Spleen (tissue), 7 donors: ENCODE measurements at regions not wholly inside any gene's neighbourhood (a gene's known extent, or its start where the extent isn't known, plus 50 kb on each side); places are given as distances from the start of the nearest gene placed in this dataset.

Experiments
- POLR2A ChIP-seq, 3 donors: fragments of 450-650 bp; IDR thresholded peaks; one replicate each; pipeline ENCODE4 v1.5.1; 2017; ENCODE audit warnings: antibody characterized with exemption in 3 of 3, mild to moderate bottlenecking in 1 of 3
- TF ChIP-seq, protein P1 (sequence below), 11 experiments: fragments of 200-600 bp in 7 of 11; fragments of 450-650 bp in 4 of 11; sonication (generic) in 4 of 11; IDR thresholded peaks in 8 of 11; conservative IDR thresholded peaks in 3 of 11; 1 replicate in 7 of 11; 2 replicates in 4 of 11; pipeline versions ENCODE4 v1.4.0 to v1.8.0; 2016 to 2021; ENCODE audit warnings: antibody characterized with exemption in 11 of 11, inconsistent platforms in 4 of 11, mild to moderate bottlenecking in 1 of 11
- donor health status: DM: no; HTN: no; CAD: no; lungs with moderate emphysema.
- donor health status: DM: no; HTN: no; CAD: no.
- donor health status: DM: no; HTN: no; CAD: no.

DNA sequence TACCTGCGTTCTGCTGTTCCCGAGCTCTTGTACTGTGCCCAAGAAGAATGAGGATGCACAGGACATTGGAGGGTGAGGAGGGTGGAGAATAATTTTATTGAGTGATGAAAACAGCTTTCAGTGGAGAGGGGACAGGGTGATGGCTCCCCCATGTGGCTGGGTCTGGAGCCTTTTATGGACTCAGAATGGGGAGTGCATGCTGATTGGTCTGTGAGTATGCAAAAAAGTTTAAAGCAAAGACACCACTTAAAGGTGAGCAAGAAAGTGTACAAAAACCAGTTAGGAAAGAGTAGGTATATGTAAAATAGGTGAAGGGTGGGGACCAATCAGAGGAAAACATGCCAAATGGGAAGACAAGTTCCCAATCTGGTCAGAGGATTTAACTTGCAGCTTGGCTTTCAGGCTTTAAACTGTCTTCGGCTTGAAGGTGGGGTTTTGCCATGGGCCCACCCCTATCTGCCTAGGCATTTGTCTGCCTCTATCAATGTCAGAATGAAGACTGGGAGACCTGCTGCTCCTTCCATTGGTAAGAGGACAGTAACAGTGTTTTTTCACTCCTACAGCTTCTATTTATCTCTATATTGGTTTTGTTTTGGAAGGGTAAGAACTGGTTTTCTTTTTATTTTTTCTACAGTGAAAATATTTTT is 118.0 kb upstream of the RAI14 start:
- TF ChIP-seq, protein P1, sequence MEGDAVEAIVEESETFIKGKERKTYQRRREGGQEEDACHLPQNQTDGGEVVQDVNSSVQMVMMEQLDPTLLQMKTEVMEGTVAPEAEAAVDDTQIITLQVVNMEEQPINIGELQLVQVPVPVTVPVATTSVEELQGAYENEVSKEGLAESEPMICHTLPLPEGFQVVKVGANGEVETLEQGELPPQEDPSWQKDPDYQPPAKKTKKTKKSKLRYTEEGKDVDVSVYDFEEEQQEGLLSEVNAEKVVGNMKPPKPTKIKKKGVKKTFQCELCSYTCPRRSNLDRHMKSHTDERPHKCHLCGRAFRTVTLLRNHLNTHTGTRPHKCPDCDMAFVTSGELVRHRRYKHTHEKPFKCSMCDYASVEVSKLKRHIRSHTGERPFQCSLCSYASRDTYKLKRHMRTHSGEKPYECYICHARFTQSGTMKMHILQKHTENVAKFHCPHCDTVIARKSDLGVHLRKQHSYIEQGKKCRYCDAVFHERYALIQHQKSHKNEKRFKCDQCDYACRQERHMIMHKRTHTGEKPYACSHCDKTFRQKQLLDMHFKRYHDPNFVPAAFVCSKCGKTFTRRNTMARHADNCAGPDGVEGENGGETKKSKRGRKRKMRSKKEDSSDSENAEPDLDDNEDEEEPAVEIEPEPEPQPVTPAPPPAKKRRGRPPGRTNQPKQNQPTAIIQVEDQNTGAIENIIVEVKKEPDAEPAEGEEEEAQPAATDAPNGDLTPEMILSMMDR (IDR thresholded peaks at IDR 0.05 in 8 of 11, conservative IDR thresholded peaks at IDR 0.05 in 3 of 11) = peak in 3 of 11 experiments; percentile 18 to 32 (median 26)
- no peak for TF ChIP-seq POLR2A (IDR thresholded peaks at IDR 0.05)
